Osteocyte (in vitro differentiated cells): ENCODE measurements at regions not wholly inside any gene's neighbourhood (a gene's known extent, or its start where the extent isn't known, plus 50 kb on each side); places are given as distances from the start of the nearest gene placed in this dataset.

Source experiments
- DNase-seq: peaks from one replicate; pipeline ENCODE4 v3.0.0; 2021; ENCODE audit warnings: mixed read lengths; ENCODE audit not compliant: unreplicated experiment; ENCODE audit errors: extremely low spot score
- H3K27ac Mint-ChIP-seq: one replicate; pipeline ENCODE4 v1.8.0; 2021; ENCODE audit warnings: mild to moderate bottlenecking, mixed read lengths; ENCODE audit not compliant: unreplicated experiment
- H3K27me3 Mint-ChIP-seq: one replicate; pipeline ENCODE4 v1.8.0; 2021; ENCODE audit warnings: mixed read lengths; ENCODE audit not compliant: unreplicated experiment
- H3K36me3 Mint-ChIP-seq: one replicate; pipeline ENCODE4 v1.8.0; 2021; ENCODE audit warnings: mixed read lengths; ENCODE audit not compliant: unreplicated experiment
- H3K4me1 Mint-ChIP-seq: one replicate; pipeline ENCODE4 v1.8.0; 2021; ENCODE audit warnings: mixed read lengths; ENCODE audit not compliant: unreplicated experiment
- H3K4me3 Mint-ChIP-seq: one replicate; pipeline ENCODE4 v1.8.0; 2021; ENCODE audit warnings: mild to moderate bottlenecking, moderate library complexity, mixed read lengths; ENCODE audit not compliant: unreplicated experiment
- H3K9me3 Mint-ChIP-seq: one replicate; pipeline ENCODE4 v1.8.0; 2021; ENCODE audit warnings: mixed read lengths; ENCODE audit not compliant: unreplicated experiment
- CTCF ChIP-seq: fragments of 200-600 bp; sonication (generic); IDR thresholded peaks from 2 replicates; pipeline ENCODE4 v1.5.0; 2021; ENCODE audit warnings: antibody characterized with exemption, mild to moderate bottlenecking, moderate library complexity

GRCh38 chr1:87273291-87273690 is 55.4 kb upstream of the LMO4 start:
- Mint-ChIP-seq H3K27ac (no peak overlapping the region), H3K27me3 (peaks cover 3% of the 10 kb centered on the region), H3K36me3 (no peaks in the 10 kb centered on the region), H3K4me1 (no peaks in the 10 kb centered on the region), H3K4me3 (no peak overlapping the region), H3K9me3 (no peaks in the 10 kb centered on the region)
- no peak for TF ChIP-seq CTCF
- DNase-seq = no peak

- Mint-ChIP-seq H3K4me1 (peaks cover 6% of the 10 kb centered on the region), H3K9me3 (no peaks in the 10 kb centered on the region), H3K27me3 (peaks cover 3% of the 10 kb centered on the region), H3K27ac (no peak overlapping the region), H3K36me3 (no peaks in the 10 kb centered on the region), H3K4me3 (no peak overlapping the region)
- no peak for DNase-seq
- no peak for TF ChIP-seq CTCF
Observed at GRCh38 chr1:87274851-87275250, 53.8 kb upstream of the LMO4 start.

- no peak for TF ChIP-seq CTCF
- Mint-ChIP-seq H3K4me1 (peaks cover 6% of the 10 kb centered on the region), H3K36me3 (no peaks in the 10 kb centered on the region), H3K4me3 (no peak overlapping the region), H3K9me3 (no peaks in the 10 kb centered on the region), H3K27me3 (no peaks in the 10 kb centered on the region), H3K27ac (no peak overlapping the region)
- no peak for DNase-seq
Observed at GRCh38 chr1:87278825-87279535, 49.7 kb upstream of the LMO4 start.
